ENCODE measurements at regions not wholly inside any gene's neighbourhood (a gene's known extent, or its start where the extent isn't known, plus 50 kb on each side); places are given as distances from the start of the nearest gene placed in this dataset.

GRCh38 chr21:38986806-38987632, 181.3 kb downstream of the ETS2 start:
- peaks cover 5% of the 10 kb centered on the region for H3K36me3 Mint-ChIP-seq
- H3K9me3 Mint-ChIP-seq = no peaks in the 10 kb centered on the region
- H3K4me1 Mint-ChIP-seq = peaks cover 17% of the 10 kb centered on the region
- DNase-seq (ENCODE audit: low spot score in 2 of 2) (no peak), ATAC-seq (no peak)
- no peak overlapping the region for H3K4me3 Mint-ChIP-seq
- H3K27ac Mint-ChIP-seq = no peak overlapping the region

GRCh38 chr21:38986406-38986805, 180.7 kb downstream of the ETS2 start:
- Mint-ChIP-seq H3K27ac (no peak overlapping the region), H3K4me3 (no peak overlapping the region)

GRCh38 chr21:38985568-38986378, 180.0 kb downstream of the ETS2 start:
- peak; percentile 84 for ATAC-seq
- Mint-ChIP-seq H3K4me3 (peak overlapping the region; percentile 52), H3K9me3 (no peaks in the 10 kb centered on the region), H3K4me1 (peaks cover 23% of the 10 kb centered on the region), H3K27ac (peak overlapping the region; percentile 30), H3K36me3 (peaks cover 5% of the 10 kb centered on the region)
- peak; percentile 21 to 73 for DNase-seq (ENCODE audit: low spot score in 2 of 2)

More at GRCh38 chr21:38986406-38986805, 180.7 kb downstream of the ETS2 start:
- peaks cover 21% of the 10 kb centered on the region for H3K4me1 Mint-ChIP-seq
- DNase-seq (ENCODE audit: low spot score in 2 of 2) = no peak
- peaks cover 5% of the 10 kb centered on the region for H3K36me3 Mint-ChIP-seq
- ATAC-seq = no peak
- H3K9me3 Mint-ChIP-seq = no peaks in the 10 kb centered on the region

GRCh38 chr21:38984982-38985567, 179.3 kb downstream of the ETS2 start:
- H3K36me3 Mint-ChIP-seq = peaks cover 5% of the 10 kb centered on the region
- peak overlapping the region; percentile 30 for H3K27ac Mint-ChIP-seq
- no peaks in the 10 kb centered on the region for H3K9me3 Mint-ChIP-seq
- peak; percentile 58 for ATAC-seq
- H3K4me3 Mint-ChIP-seq = peak overlapping the region; percentile 52
- peaks cover 30% of the 10 kb centered on the region for H3K4me1 Mint-ChIP-seq
- peak in 1 of 2 donors; percentile 59 for DNase-seq (ENCODE audit: low spot score in 2 of 2)

GRCh38 chr21:38984568-38984967, 178.8 kb downstream of the ETS2 start:
- ATAC-seq (no peak), DNase-seq (ENCODE audit: low spot score in 2 of 2) (no peak)
- H3K9me3 Mint-ChIP-seq = no peaks in the 10 kb centered on the region
- H3K27ac Mint-ChIP-seq = no peak overlapping the region
- H3K4me1 Mint-ChIP-seq = peaks cover 35% of the 10 kb centered on the region
- peaks cover 5% of the 10 kb centered on the region for H3K36me3 Mint-ChIP-seq
- peak overlapping the region; percentile 52 for H3K4me3 Mint-ChIP-seq

GRCh38 chr21:38983560-38983959, 177.8 kb downstream of the ETS2 start:
- no peak for DNase-seq (ENCODE audit: low spot score in 2 of 2)
- Mint-ChIP-seq H3K36me3 (peaks cover 5% of the 10 kb centered on the region), H3K4me3 (no peak overlapping the region), H3K27ac (no peak overlapping the region), H3K4me1 (peaks cover 41% of the 10 kb centered on the region), H3K9me3 (no peaks in the 10 kb centered on the region)
- ATAC-seq = no peak

GRCh38 chr21:38982804-38983203, 177.1 kb downstream of the ETS2 start:
- no peak overlapping the region for H3K27ac Mint-ChIP-seq
- H3K36me3 Mint-ChIP-seq = peaks cover 5% of the 10 kb centered on the region
- peaks cover 41% of the 10 kb centered on the region for H3K4me1 Mint-ChIP-seq
- ATAC-seq = no peak
- no peaks in the 10 kb centered on the region for H3K9me3 Mint-ChIP-seq
- DNase-seq (ENCODE audit: low spot score in 2 of 2) = no peak
- H3K4me3 Mint-ChIP-seq = no peak overlapping the region

- Mint-ChIP-seq H3K9me3 (no peaks in the 10 kb centered on the region), H3K4me1 (peaks cover 41% of the 10 kb centered on the region)
- no peak for ATAC-seq
Observed at GRCh38 chr21:38982096-38982495, 176.4 kb downstream of the ETS2 start.

GRCh38 chr21:38980416-38981313, 174.9 kb downstream of the ETS2 start:
- Mint-ChIP-seq H3K4me3 (no peak overlapping the region), H3K27ac (no peak overlapping the region), H3K36me3 (peaks cover 5% of the 10 kb centered on the region), H3K9me3 (no peaks in the 10 kb centered on the region), H3K4me1 (peaks cover 35% of the 10 kb centered on the region)
- ATAC-seq = no peak
- no peak for DNase-seq (ENCODE audit: low spot score in 2 of 2)

More at GRCh38 chr21:38982096-38982495, 176.4 kb downstream of the ETS2 start:
- Mint-ChIP-seq H3K36me3 (peaks cover 5% of the 10 kb centered on the region), H3K27ac (no peak overlapping the region), H3K4me3 (no peak overlapping the region)
- DNase-seq (ENCODE audit: low spot score in 2 of 2) = no peak

- Mint-ChIP-seq H3K4me1 (peaks cover 24% of the 10 kb centered on the region), H3K4me3 (peak overlapping the region; percentile 1), H3K27ac (no peak overlapping the region), H3K36me3 (no peaks in the 10 kb centered on the region), H3K9me3 (no peaks in the 10 kb centered on the region)
- ATAC-seq = peak; percentile 94
- peak in 1 of 2 donors; percentile 60 for DNase-seq (ENCODE audit: low spot score in 2 of 2)
Observed at GRCh38 chr21:38979271-38980121, 173.8 kb downstream of the ETS2 start.

- no peaks in the 10 kb centered on the region for H3K9me3 Mint-ChIP-seq
- no peaks in the 10 kb centered on the region for H3K36me3 Mint-ChIP-seq
- no peak for DNase-seq (ENCODE audit: low spot score in 2 of 2)
- H3K4me3 Mint-ChIP-seq = no peak overlapping the region
- no peak for ATAC-seq
- no peak overlapping the region for H3K27ac Mint-ChIP-seq
- H3K4me1 Mint-ChIP-seq = peaks cover 24% of the 10 kb centered on the region
Observed at GRCh38 chr21:38976900-38977299, 171.2 kb downstream of the ETS2 start.

GRCh38 chr21:38973552-38973951, 167.8 kb downstream of the ETS2 start:
- no peak overlapping the region for H3K27ac Mint-ChIP-seq
- no peaks in the 10 kb centered on the region for H3K36me3 Mint-ChIP-seq
- no peaks in the 10 kb centered on the region for H3K9me3 Mint-ChIP-seq
- DNase-seq (ENCODE audit: low spot score in 2 of 2) (no peak), ATAC-seq (no peak)
- H3K4me3 Mint-ChIP-seq = no peak overlapping the region
- no peaks in the 10 kb centered on the region for H3K4me1 Mint-ChIP-seq

- DNase-seq (ENCODE audit: low spot score in 2 of 2) (no peak), ATAC-seq (no peak)
- H3K9me3 Mint-ChIP-seq = no peaks in the 10 kb centered on the region
- H3K36me3 Mint-ChIP-seq = no peaks in the 10 kb centered on the region
- no peak overlapping the region for H3K4me3 Mint-ChIP-seq
- H3K4me1 Mint-ChIP-seq = no peaks in the 10 kb centered on the region
- no peak overlapping the region for H3K27ac Mint-ChIP-seq
Observed at GRCh38 chr21:38972078-38972477, 166.3 kb downstream of the ETS2 start.

GRCh38 chr21:38970765-38971164, 165.0 kb downstream of the ETS2 start:
- DNase-seq (ENCODE audit: low spot score in 2 of 2) (no peak), ATAC-seq (no peak)
- Mint-ChIP-seq H3K9me3 (no peaks in the 10 kb centered on the region), H3K4me3 (no peak overlapping the region), H3K27ac (no peak overlapping the region), H3K4me1 (no peaks in the 10 kb centered on the region), H3K36me3 (no peaks in the 10 kb centered on the region)

Measured in stimulated activated effector memory CD8-positive, alpha-beta T cell treated with anti-CD3 and anti-CD28 coated beads, Interleukin-12 subunit alpha, Interleukin-12 subunit beta, amount 100 ng/mL, for 72 hours (primary cell).